GM12875 (cell line): ENCODE measurements at regions not wholly inside any gene's neighbourhood (a gene's known extent, or its start where the extent isn't known, plus 50 kb on each side); places are given as distances from the start of the nearest gene placed in this dataset.
"Not testable (repeated sequence)": the region's sequence is repeated elsewhere in the genome, so short reads cannot be mapped to it uniquely, and the experiment has no call there.

Source experiments
- H3K4me3 ChIP-seq: one replicate; pipeline ENCODE4 v1.5.1; 2011; ENCODE audit warnings: low read depth, low read length, control low read depth
- CTCF ChIP-seq: IDR thresholded peaks from 2 replicates; pipeline ENCODE4 v1.5.1; 2011; ENCODE audit warnings: low read depth, mild to moderate bottlenecking, control low read depth, inconsistent platforms, low read length, moderate library complexity, borderline replicate concordance; ENCODE audit not compliant: insufficient read depth

GRCh38 chr14:71246539-71246938 is 339.3 kb downstream of the PCNX1 start:
- H3K4me3 ChIP-seq = no peak overlapping the region
- no peak for TF ChIP-seq CTCF

- no peak overlapping the region for H3K4me3 ChIP-seq
- TF ChIP-seq CTCF = no peak
Measured at GRCh38 chr14:71247106-71247505, 339.8 kb downstream of the PCNX1 start.

GRCh38 chr14:71248194-71248593 is 340.9 kb downstream of the PCNX1 start:
- no peak overlapping the region for H3K4me3 ChIP-seq
- no peak for TF ChIP-seq CTCF

- no peak for TF ChIP-seq CTCF
- no peak overlapping the region for H3K4me3 ChIP-seq
Measured at GRCh38 chr14:71250347-71250746, 343.1 kb downstream of the PCNX1 start.

- TF ChIP-seq CTCF = no peak
- H3K4me3 ChIP-seq = no peak overlapping the region
Measured at GRCh38 chr14:71250791-71251190, 343.5 kb downstream of the PCNX1 start.

- not testable (repeated sequence) for H3K4me3 ChIP-seq
Measured at GRCh38 chr14:71254091-71254719, 346.9 kb downstream of the PCNX1 start.

GRCh38 chr14:71261206-71261605 is 353.9 kb downstream of the PCNX1 start:
- TF ChIP-seq CTCF = no peak
- H3K4me3 ChIP-seq = no peak overlapping the region

- H3K4me3 ChIP-seq = no peak overlapping the region
- TF ChIP-seq CTCF = no peak
Measured at GRCh38 chr14:71262441-71262840, 355.2 kb downstream of the PCNX1 start.
